Mesothelial cell of epicardium (in vitro differentiated cells): ENCODE measurements at regions not wholly inside any gene's neighbourhood (a gene's known extent, or its start where the extent isn't known, plus 50 kb on each side); places are given as distances from the start of the nearest gene placed in this dataset.

Experiments
- DNase-seq, 2 experiments: peaks; one replicate each; pipeline ENCODE4 v3.0.0; 2021; ENCODE audit warnings: low spot score in 2 of 2; ENCODE audit not compliant: unreplicated experiment in 2 of 2
- H3K27ac Mint-ChIP-seq: 2 replicates; pipeline ENCODE4 v1.8.0; 2021; ENCODE audit warnings: mixed read lengths
- H3K27me3 Mint-ChIP-seq: 2 replicates; pipeline ENCODE4 v1.8.0; 2021; ENCODE audit warnings: low read depth, mixed read lengths
- H3K36me3 Mint-ChIP-seq: 2 replicates; pipeline ENCODE4 v1.8.0; 2021; ENCODE audit warnings: mixed read lengths
- H3K4me1 Mint-ChIP-seq: 2 replicates; pipeline ENCODE4 v1.8.0; 2021; ENCODE audit warnings: mixed read lengths
- H3K4me3 Mint-ChIP-seq: 2 replicates; pipeline ENCODE4 v1.8.0; 2021; ENCODE audit warnings: mild to moderate bottlenecking, moderate library complexity, mixed read lengths
- H3K9me3 Mint-ChIP-seq: 2 replicates; pipeline ENCODE4 v1.8.0; 2021; ENCODE audit warnings: mixed read lengths
- CTCF ChIP-seq: fragments of 200-600 bp; sonication (generic); IDR thresholded peaks from one replicate; pipeline ENCODE4 v1.5.0; 2021; ENCODE audit warnings: antibody characterized with exemption; ENCODE audit not compliant: unreplicated experiment

- peaks cover 26% of the 10 kb centered on the region for H3K4me1 Mint-ChIP-seq
- H3K27ac Mint-ChIP-seq: no peak overlapping the region
- TF ChIP-seq CTCF: no peak
- peaks cover 7% of the 10 kb centered on the region for H3K9me3 Mint-ChIP-seq
- H3K27me3 Mint-ChIP-seq: no peaks in the 10 kb centered on the region
- no peaks in the 10 kb centered on the region for H3K36me3 Mint-ChIP-seq
- DNase-seq: no peak
- H3K4me3 Mint-ChIP-seq: no peak overlapping the region
Observed at GRCh38 chr3:107870096-107870495, 220.7 kb downstream of the CD47 start.

GRCh38 chr3:107868449-107868848 is 222.4 kb downstream of the CD47 start:
- TF ChIP-seq CTCF: no peak
- H3K36me3 Mint-ChIP-seq: no peaks in the 10 kb centered on the region
- no peak overlapping the region for H3K4me3 Mint-ChIP-seq
- peaks cover 6% of the 10 kb centered on the region for H3K9me3 Mint-ChIP-seq
- peaks cover 26% of the 10 kb centered on the region for H3K4me1 Mint-ChIP-seq
- H3K27ac Mint-ChIP-seq: no peak overlapping the region
- no peaks in the 10 kb centered on the region for H3K27me3 Mint-ChIP-seq
- no peak for DNase-seq

GRCh38 chr3:107861904-107862303 is 228.9 kb downstream of the CD47 start:
- no peaks in the 10 kb centered on the region for H3K27me3 Mint-ChIP-seq
- H3K4me3 Mint-ChIP-seq: no peak overlapping the region
- no peaks in the 10 kb centered on the region for H3K36me3 Mint-ChIP-seq
- peaks cover 12% of the 10 kb centered on the region for H3K9me3 Mint-ChIP-seq
- no peak overlapping the region for H3K27ac Mint-ChIP-seq
- no peak for TF ChIP-seq CTCF
- H3K4me1 Mint-ChIP-seq: peaks cover 8% of the 10 kb centered on the region
- no peak for DNase-seq

- peaks cover 4% of the 10 kb centered on the region for H3K4me1 Mint-ChIP-seq
- H3K4me3 Mint-ChIP-seq: no peak overlapping the region
- no peak for DNase-seq
- H3K27me3 Mint-ChIP-seq: no peaks in the 10 kb centered on the region
- peaks cover 12% of the 10 kb centered on the region for H3K9me3 Mint-ChIP-seq
- H3K36me3 Mint-ChIP-seq: no peaks in the 10 kb centered on the region
- TF ChIP-seq CTCF: no peak
- no peak overlapping the region for H3K27ac Mint-ChIP-seq
Observed at GRCh38 chr3:107861422-107861821, 229.4 kb downstream of the CD47 start.
